ENCODE measurements at regions not wholly inside any gene's neighbourhood (a gene's known extent, or its start where the extent isn't known, plus 50 kb on each side); places are given as distances from the start of the nearest gene placed in this dataset.

- no peak for DNase-seq
Observed at GRCh38 chr1:184284900-184285299, 101.9 kb upstream of the C1orf21 start.

GRCh38 chr1:184285401-184286087 is 101.3 kb upstream of the C1orf21 start:
- no peak for DNase-seq

GRCh38 chr1:184287001-184287400 is 99.8 kb upstream of the C1orf21 start:
- no peak for DNase-seq

GRCh38 chr1:184289825-184290550 is 96.8 kb upstream of the C1orf21 start:
- peak in 1 of 6 experiments; percentile 1 for DNase-seq

GRCh38 chr1:184291701-184292100 is 95.1 kb upstream of the C1orf21 start:
- DNase-seq: no peak

GRCh38 chr1:184292101-184292500 is 94.7 kb upstream of the C1orf21 start:
- DNase-seq: no peak

GRCh38 chr1:184294101-184294500 is 92.7 kb upstream of the C1orf21 start:
- DNase-seq: no peak

- DNase-seq: no peak
Observed at GRCh38 chr1:184296466-184297243, 90.2 kb upstream of the C1orf21 start.

GRCh38 chr1:184297244-184297750 is 89.5 kb upstream of the C1orf21 start:
- no peak for DNase-seq

GRCh38 chr1:184298440-184299405 is 88.1 kb upstream of the C1orf21 start:
- no peak for DNase-seq

GRCh38 chr1:184299406-184299790 is 87.4 kb upstream of the C1orf21 start:
- DNase-seq: no peak

GRCh38 chr1:184299796-184300195 is 87.0 kb upstream of the C1orf21 start:
- DNase-seq: no peak

- no peak for DNase-seq
Observed at GRCh38 chr1:184300446-184300845, 86.4 kb upstream of the C1orf21 start.

GRCh38 chr1:184301227-184301626 is 85.6 kb upstream of the C1orf21 start:
- no peak for DNase-seq

GRCh38 chr1:184302346-184302745 is 84.5 kb upstream of the C1orf21 start:
- no peak for DNase-seq

GRCh38 chr1:184310157-184310819 is 76.5 kb upstream of the C1orf21 start:
- no peak for DNase-seq

- no peak for DNase-seq
Observed at GRCh38 chr1:184311580-184311979, 75.2 kb upstream of the C1orf21 start.

GRCh38 chr1:184315254-184315653 is 71.6 kb upstream of the C1orf21 start:
- DNase-seq: no peak

- no peak for DNase-seq
Observed at GRCh38 chr1:184319879-184320278, 67.0 kb upstream of the C1orf21 start.

GRCh38 chr1:184322253-184322652 is 64.6 kb upstream of the C1orf21 start:
- DNase-seq: no peak

GRCh38 chr1:184324972-184325371 is 61.9 kb upstream of the C1orf21 start:
- DNase-seq: no peak

- no peak for DNase-seq
Observed at GRCh38 chr1:184326278-184326677, 60.6 kb upstream of the C1orf21 start.

All from stimulated activated naive CD4-positive, alpha-beta T cell (primary cell).